ENCODE measurements at regions not wholly inside any gene's neighbourhood (a gene's known extent, or its start where the extent isn't known, plus 50 kb on each side); places are given as distances from the start of the nearest gene placed in this dataset.

GRCh38 chr4:62377245-62377644 lies 1177.1 kb downstream of the ADGRL3 start:
- no peaks in the 10 kb centered on the region for H3K4me1 ChIP-seq (ENCODE audit: insufficient read depth, low read length)
- no peaks in the 10 kb centered on the region for H3K36me3 ChIP-seq (ENCODE audit: insufficient read depth, low read depth, low read length)
- H3K9me3 ChIP-seq (ENCODE audit: insufficient read depth, low read depth, low read length) = no peaks in the 10 kb centered on the region
- no peak overlapping the region for H3K27ac ChIP-seq (ENCODE audit: low read length)
- H3K9ac ChIP-seq (ENCODE audit: low read depth, low read length) = no peak overlapping the region
- H3K27me3 ChIP-seq (ENCODE audit: insufficient read depth, low read length) = no peaks in the 10 kb centered on the region
- no peak overlapping the region for H3K4me3 ChIP-seq (ENCODE audit: low read length)

DNA sequence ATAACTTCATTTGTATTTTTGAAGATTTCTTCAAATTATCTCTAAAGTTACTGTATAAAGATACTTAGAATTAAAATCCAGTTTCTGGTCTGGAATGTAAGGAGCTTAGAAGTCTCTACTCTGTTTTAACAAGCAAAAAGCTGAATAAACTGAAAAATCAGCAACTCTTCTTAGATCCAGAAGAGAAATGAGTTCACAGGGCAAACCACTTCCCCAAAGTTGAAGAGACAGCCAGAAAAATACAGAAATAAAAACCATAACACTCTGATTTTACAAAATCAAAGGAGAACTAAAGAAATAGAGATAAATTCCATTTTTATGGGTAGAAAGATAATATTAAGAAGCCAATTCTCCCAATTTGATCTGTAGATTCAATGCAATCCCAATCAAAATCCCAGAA lies 1166.8 kb downstream of the ADGRL3 start:
- Histone ChIP-seq H3K36me3 (ENCODE audit: insufficient read depth, low read depth, low read length) (no peaks in the 10 kb centered on the region), H3K27me3 (ENCODE audit: insufficient read depth, low read length) (no peaks in the 10 kb centered on the region), H3K9ac (ENCODE audit: low read depth, low read length) (no peak overlapping the region), H3K4me3 (ENCODE audit: low read length) (no peak overlapping the region), H3K9me3 (ENCODE audit: insufficient read depth, low read depth, low read length) (no peaks in the 10 kb centered on the region), H3K4me1 (ENCODE audit: insufficient read depth, low read length) (no peaks in the 10 kb centered on the region), H3K27ac (ENCODE audit: low read length) (no peak overlapping the region)

- Histone ChIP-seq H3K27me3 (ENCODE audit: insufficient read depth, low read length) (no peaks in the 10 kb centered on the region), H3K4me3 (ENCODE audit: low read length) (no peak overlapping the region), H3K9me3 (ENCODE audit: insufficient read depth, low read depth, low read length) (no peaks in the 10 kb centered on the region), H3K36me3 (ENCODE audit: insufficient read depth, low read depth, low read length) (no peaks in the 10 kb centered on the region), H3K27ac (ENCODE audit: low read length) (no peak overlapping the region), H3K9ac (ENCODE audit: low read depth, low read length) (no peak overlapping the region), H3K4me1 (ENCODE audit: insufficient read depth, low read length) (no peaks in the 10 kb centered on the region)
Observed at GRCh38 chr4:62360156-62360545, 1160.0 kb downstream of the ADGRL3 start.

DNA sequence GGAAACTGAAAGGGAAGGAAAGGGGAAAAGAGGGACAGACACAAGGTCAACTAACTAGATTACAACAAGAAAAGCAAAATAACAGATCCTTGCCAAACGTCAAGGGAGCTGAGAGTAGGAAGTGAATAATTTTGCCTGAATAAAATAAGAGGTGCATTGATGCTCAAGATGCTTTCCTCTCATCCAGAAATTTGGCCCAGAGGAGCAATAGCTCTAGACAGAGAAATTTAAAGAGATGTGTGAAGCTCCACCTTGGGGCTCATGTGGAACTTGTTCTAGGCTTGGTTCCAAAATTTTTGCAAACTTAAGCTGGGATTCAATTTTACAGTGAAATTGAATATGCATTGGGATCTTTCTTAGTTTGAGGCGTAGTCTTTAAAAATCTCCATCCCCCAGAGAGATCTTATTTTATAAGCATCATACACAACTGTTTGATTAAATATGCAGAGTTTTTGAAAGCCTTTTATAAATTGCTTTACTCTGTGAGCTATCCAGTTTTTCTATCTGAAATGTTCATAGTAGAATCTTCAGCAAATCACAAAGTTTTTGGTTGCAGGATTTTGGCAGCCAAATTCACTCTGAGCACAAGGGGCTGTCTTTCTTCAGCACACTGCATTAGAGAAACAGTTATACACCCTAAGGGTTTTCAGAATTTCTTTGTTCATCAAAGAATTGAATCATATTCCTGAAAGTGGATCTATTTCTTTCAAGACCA lies 1159.5 kb downstream of the ADGRL3 start:
- no peak overlapping the region for H3K9ac ChIP-seq (ENCODE audit: low read depth, low read length)
- no peaks in the 10 kb centered on the region for H3K27me3 ChIP-seq (ENCODE audit: insufficient read depth, low read length)
- no peaks in the 10 kb centered on the region for H3K4me1 ChIP-seq (ENCODE audit: insufficient read depth, low read length)
- H3K9me3 ChIP-seq (ENCODE audit: insufficient read depth, low read depth, low read length) = no peaks in the 10 kb centered on the region
- no peak overlapping the region for H3K27ac ChIP-seq (ENCODE audit: low read length)
- H3K4me3 ChIP-seq (ENCODE audit: low read length) = no peak overlapping the region
- no peaks in the 10 kb centered on the region for H3K36me3 ChIP-seq (ENCODE audit: insufficient read depth, low read depth, low read length)

DNA sequence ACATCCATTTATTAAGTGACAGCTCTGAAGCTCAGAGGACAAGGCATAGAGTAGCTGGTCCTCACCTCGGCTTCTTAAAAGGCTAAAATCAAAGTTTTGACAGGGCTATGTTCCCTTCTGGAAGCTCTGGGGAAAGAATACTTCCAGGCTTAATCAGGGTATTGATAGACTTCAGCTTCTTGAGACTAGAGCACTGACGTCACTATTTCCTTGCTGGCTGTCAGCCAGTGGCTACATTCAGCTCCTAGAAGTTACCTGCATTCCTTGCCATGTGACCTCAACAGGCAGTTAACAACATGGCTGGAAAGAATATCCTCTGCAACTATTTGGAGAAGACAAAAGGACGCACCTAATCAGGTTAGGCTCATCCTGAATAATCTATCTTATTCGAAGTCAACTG lies 1144.8 kb downstream of the ADGRL3 start:
- no peaks in the 10 kb centered on the region for H3K27me3 ChIP-seq (ENCODE audit: insufficient read depth, low read length)
- no peak overlapping the region for H3K4me3 ChIP-seq (ENCODE audit: low read length)
- no peak overlapping the region for H3K27ac ChIP-seq (ENCODE audit: low read length)
- H3K9me3 ChIP-seq (ENCODE audit: insufficient read depth, low read depth, low read length) = 0 out of 2 replicates have a peak, but pooled peaks cover 4% of the 10 kb centered on the region
- H3K9ac ChIP-seq (ENCODE audit: low read depth, low read length) = no peak overlapping the region
- H3K4me1 ChIP-seq (ENCODE audit: insufficient read depth, low read length) = no peaks in the 10 kb centered on the region
- no peaks in the 10 kb centered on the region for H3K36me3 ChIP-seq (ENCODE audit: insufficient read depth, low read depth, low read length)

- no peaks in the 10 kb centered on the region for H3K27me3 ChIP-seq (ENCODE audit: insufficient read depth, low read length)
- H3K27ac ChIP-seq (ENCODE audit: low read length) = no peak overlapping the region
- H3K9me3 ChIP-seq (ENCODE audit: insufficient read depth, low read depth, low read length) = 0 out of 2 replicates have a peak, but pooled peaks cover 4% of the 10 kb centered on the region
- H3K4me1 ChIP-seq (ENCODE audit: insufficient read depth, low read length) = no peaks in the 10 kb centered on the region
- H3K9ac ChIP-seq (ENCODE audit: low read depth, low read length) = no peak overlapping the region
- no peaks in the 10 kb centered on the region for H3K36me3 ChIP-seq (ENCODE audit: insufficient read depth, low read depth, low read length)
- H3K4me3 ChIP-seq (ENCODE audit: low read length) = no peak overlapping the region
Observed at GRCh38 chr4:62344474-62344873, 1144.3 kb downstream of the ADGRL3 start.

GRCh38 chr4:62342346-62342745 lies 1142.2 kb downstream of the ADGRL3 start:
- Histone ChIP-seq H3K4me3 (ENCODE audit: low read length) (no peak overlapping the region), H3K9ac (ENCODE audit: low read depth, low read length) (no peak overlapping the region), H3K27me3 (ENCODE audit: insufficient read depth, low read length) (no peaks in the 10 kb centered on the region), H3K27ac (ENCODE audit: low read length) (no peak overlapping the region), H3K4me1 (ENCODE audit: insufficient read depth, low read length) (no peaks in the 10 kb centered on the region), H3K9me3 (ENCODE audit: insufficient read depth, low read depth, low read length) (0 out of 2 replicates have a peak, but pooled peaks cover 4% of the 10 kb centered on the region), H3K36me3 (ENCODE audit: insufficient read depth, low read depth, low read length) (no peaks in the 10 kb centered on the region)

- Histone ChIP-seq H3K27ac (ENCODE audit: low read length) (no peak overlapping the region), H3K27me3 (ENCODE audit: insufficient read depth, low read length) (no peaks in the 10 kb centered on the region), H3K36me3 (ENCODE audit: insufficient read depth, low read depth, low read length) (no peaks in the 10 kb centered on the region), H3K9me3 (ENCODE audit: insufficient read depth, low read depth, low read length) (no peaks in the 10 kb centered on the region), H3K9ac (ENCODE audit: low read depth, low read length) (no peak overlapping the region), H3K4me3 (ENCODE audit: low read length) (no peak overlapping the region), H3K4me1 (ENCODE audit: insufficient read depth, low read length) (no peaks in the 10 kb centered on the region)
Observed at GRCh38 chr4:62328526-62328925, 1128.4 kb downstream of the ADGRL3 start.

DNA sequence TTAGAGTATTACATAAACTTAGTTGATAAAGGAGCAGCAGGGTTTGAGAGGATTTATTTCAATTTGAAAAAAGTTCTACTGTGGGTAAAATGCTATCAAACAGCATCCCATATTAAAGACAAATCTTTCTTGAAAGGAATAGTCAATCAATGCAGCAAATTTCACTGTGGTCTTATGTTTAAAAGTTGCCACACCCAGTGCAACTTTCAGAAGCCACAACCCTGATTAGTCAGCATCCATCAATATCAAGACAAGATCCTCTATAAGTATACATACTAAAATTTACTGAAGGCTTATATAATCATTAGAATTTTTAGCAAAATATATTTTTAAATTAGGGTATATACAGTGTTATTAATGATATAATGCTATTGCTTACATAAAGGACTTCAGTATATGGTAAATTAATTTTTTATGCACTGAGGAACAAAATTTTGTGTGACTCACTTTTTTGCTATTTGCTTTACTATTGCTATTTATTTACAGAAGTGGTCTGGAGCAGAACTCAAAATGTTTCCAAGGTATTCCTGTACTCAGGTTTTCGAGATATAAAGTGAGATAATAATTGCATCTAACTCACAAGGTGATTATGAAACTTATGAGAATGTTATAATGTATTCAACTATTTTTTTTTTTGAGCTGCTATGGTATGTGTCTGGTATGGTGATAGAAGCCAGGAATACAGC lies 1127.6 kb downstream of the ADGRL3 start:
- H3K9me3 ChIP-seq (ENCODE audit: insufficient read depth, low read depth, low read length) = no peaks in the 10 kb centered on the region
- no peaks in the 10 kb centered on the region for H3K27me3 ChIP-seq (ENCODE audit: insufficient read depth, low read length)
- no peak overlapping the region for H3K4me3 ChIP-seq (ENCODE audit: low read length)
- H3K9ac ChIP-seq (ENCODE audit: low read depth, low read length) = no peak overlapping the region
- no peaks in the 10 kb centered on the region for H3K36me3 ChIP-seq (ENCODE audit: insufficient read depth, low read depth, low read length)
- H3K27ac ChIP-seq (ENCODE audit: low read length) = no peak overlapping the region
- H3K4me1 ChIP-seq (ENCODE audit: insufficient read depth, low read length) = no peaks in the 10 kb centered on the region

GRCh38 chr4:62324215-62324614 lies 1124.1 kb downstream of the ADGRL3 start:
- Histone ChIP-seq H3K4me3 (ENCODE audit: low read length) (no peak overlapping the region), H3K27me3 (ENCODE audit: insufficient read depth, low read length) (no peaks in the 10 kb centered on the region)

DNA sequence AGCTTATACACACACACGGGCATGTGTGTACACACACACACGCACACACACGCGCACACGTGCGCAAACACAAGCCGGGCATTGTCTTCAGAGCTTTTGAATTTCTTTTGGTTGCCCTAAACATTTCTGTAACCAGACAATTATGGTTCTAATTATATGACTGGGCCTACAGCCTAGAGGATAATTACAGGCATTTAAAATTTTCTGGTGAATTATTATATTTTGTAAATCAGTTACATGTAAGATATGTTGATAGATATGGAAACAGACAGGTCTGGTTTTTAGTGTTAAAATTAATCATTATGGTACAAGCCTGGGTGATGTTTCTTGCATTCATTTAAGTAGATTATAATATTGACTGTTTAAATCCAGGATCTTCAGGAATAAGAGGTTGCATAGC lies 1120.5 kb downstream of the ADGRL3 start:
- H3K27ac ChIP-seq (ENCODE audit: low read length) = no peak overlapping the region

More at GRCh38 chr4:62324215-62324614, 1124.1 kb downstream of the ADGRL3 start:
- no peaks in the 10 kb centered on the region for H3K4me1 ChIP-seq (ENCODE audit: insufficient read depth, low read length)
- H3K9me3 ChIP-seq (ENCODE audit: insufficient read depth, low read depth, low read length) = no peaks in the 10 kb centered on the region
- H3K27ac ChIP-seq (ENCODE audit: low read length) = no peak overlapping the region
- no peak overlapping the region for H3K9ac ChIP-seq (ENCODE audit: low read depth, low read length)
- H3K36me3 ChIP-seq (ENCODE audit: insufficient read depth, low read depth, low read length) = no peaks in the 10 kb centered on the region

GRCh38 chr4:62302710-62303109 lies 1102.6 kb downstream of the ADGRL3 start:
- no peak overlapping the region for H3K27ac ChIP-seq (ENCODE audit: low read length)
- no peaks in the 10 kb centered on the region for H3K27me3 ChIP-seq (ENCODE audit: insufficient read depth, low read length)
- no peak overlapping the region for H3K4me3 ChIP-seq (ENCODE audit: low read length)
- no peaks in the 10 kb centered on the region for H3K36me3 ChIP-seq (ENCODE audit: insufficient read depth, low read depth, low read length)
- no peaks in the 10 kb centered on the region for H3K4me1 ChIP-seq (ENCODE audit: insufficient read depth, low read length)
- no peak overlapping the region for H3K9ac ChIP-seq (ENCODE audit: low read depth, low read length)
- peaks cover 5% of the 10 kb centered on the region; the same call in 1 of the 2 replicates for H3K9me3 ChIP-seq (ENCODE audit: insufficient read depth, low read depth, low read length)

More for the DNA sequence above, 1120.5 kb downstream of the ADGRL3 start:
- no peaks in the 10 kb centered on the region for H3K9me3 ChIP-seq (ENCODE audit: insufficient read depth, low read depth, low read length)
- no peaks in the 10 kb centered on the region for H3K36me3 ChIP-seq (ENCODE audit: insufficient read depth, low read depth, low read length)
- no peak overlapping the region for H3K4me3 ChIP-seq (ENCODE audit: low read length)
- H3K4me1 ChIP-seq (ENCODE audit: insufficient read depth, low read length) = no peaks in the 10 kb centered on the region
- H3K9ac ChIP-seq (ENCODE audit: low read depth, low read length) = no peak overlapping the region
- H3K27me3 ChIP-seq (ENCODE audit: insufficient read depth, low read length) = no peaks in the 10 kb centered on the region

All from iPS-20b (cell line).